Karpas-422 (cell line): ENCODE measurements at regions not wholly inside any gene's neighbourhood (a gene's known extent, or its start where the extent isn't known, plus 50 kb on each side); places are given as distances from the start of the nearest gene placed in this dataset.

Source experiments
- DNase-seq: peaks from one replicate; pipeline ENCODE4 v3.0.0-alpha.2; 2015
- H2AFZ ChIP-seq: fragments of 200-600 bp; sonication (generic); 2 replicates; pipeline ENCODE4 v1.6.1; 2014; ENCODE audit warnings: antibody characterized with exemption, low read length, mixed read lengths
- H3K27ac ChIP-seq: fragments of 200-600 bp; sonication (generic); 2 replicates; pipeline ENCODE4 v1.5.1; 2014; ENCODE audit warnings: mild to moderate bottlenecking, low read length, moderate library complexity
- H3K27me3 ChIP-seq: fragments of 200-600 bp; sonication (generic); 2 replicates; pipeline ENCODE4 v1.6.1; 2014; ENCODE audit warnings: low read length, mixed read lengths
- H3K36me3 ChIP-seq: fragments of 200-600 bp; sonication (generic); 2 replicates; pipeline ENCODE4 v1.6.1; 2014; ENCODE audit warnings: low read length, mixed read lengths; ENCODE audit not compliant: insufficient read depth
- H3K4me1 ChIP-seq: fragments of 200-600 bp; sonication (generic); 2 replicates; pipeline ENCODE4 v1.6.1; 2014; ENCODE audit warnings: mild to moderate bottlenecking, low read length, mixed read lengths
- H3K4me2 ChIP-seq: fragments of 200-600 bp; sonication (generic); 2 replicates; pipeline ENCODE4 v1.6.1; 2014; ENCODE audit warnings: low read length, low read depth, mild to moderate bottlenecking; ENCODE audit not compliant: poor library complexity, severe bottlenecking
- H3K4me3 ChIP-seq: fragments of 200-600 bp; sonication (generic); 2 replicates; pipeline ENCODE4 v1.5.1; 2014; ENCODE audit warnings: mild to moderate bottlenecking, antibody characterized with exemption, low read length, mixed read lengths
- H3K79me2 ChIP-seq: fragments of 200-600 bp; sonication (generic); 2 replicates; pipeline ENCODE4 v1.6.1; 2014; ENCODE audit warnings: mild to moderate bottlenecking, low read length, mixed read lengths
- H3K9ac ChIP-seq: fragments of 200-600 bp; sonication (generic); 2 replicates; pipeline ENCODE4 v1.6.0; 2014; ENCODE audit warnings: low read length
- H3K9me2 ChIP-seq: fragments of 200-600 bp; sonication (generic), shearing (Covaris generic); replicated peaks from 2 replicates; pipeline ENCODE4 v1.6.0; 2014; ENCODE audit warnings: mild to moderate bottlenecking, low read length, moderate library complexity; ENCODE audit not compliant: insufficient read depth
- H3K9me3 ChIP-seq: fragments of 300-700, 200-600 bp; sonication (generic); 2 replicates; pipeline ENCODE4 v1.6.1; 2014; ENCODE audit warnings: low read length, mixed read lengths
- H4K20me1 ChIP-seq: fragments of 200-600 bp; sonication (generic); 2 replicates; pipeline ENCODE4 v1.6.1; 2014; ENCODE audit warnings: mild to moderate bottlenecking, antibody characterized with exemption, low read length, low read depth; ENCODE audit not compliant: insufficient read depth

DNA sequence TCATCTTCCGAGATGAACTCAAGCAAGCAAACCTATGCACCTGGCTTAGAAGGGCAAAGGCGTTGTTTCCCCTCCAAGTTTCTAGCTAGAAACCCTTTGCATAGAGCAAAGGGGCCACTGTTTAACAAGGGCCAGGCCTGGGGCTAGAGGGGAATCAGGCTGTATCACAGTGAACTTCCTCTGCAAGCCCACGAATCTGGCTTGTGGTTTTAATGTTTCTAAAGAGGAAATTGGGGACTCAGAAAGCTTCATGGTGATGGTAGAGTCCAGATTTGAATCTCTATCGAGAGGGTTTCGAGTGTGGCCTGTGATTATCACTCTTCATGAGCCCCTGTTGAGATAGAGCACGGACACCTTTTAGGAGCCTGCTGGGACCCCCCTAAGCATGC, 189.9 kb downstream of the VRK1 start:
- H3K27me3 ChIP-seq = no peaks in the 10 kb centered on the region
- no peaks in the 10 kb centered on the region; the same call in 1 of the 2 replicates for H3K9me3 ChIP-seq
- H3K4me1 ChIP-seq = peaks cover 78% of the 10 kb centered on the region
- no peaks in the 10 kb centered on the region for H4K20me1 ChIP-seq
- peak; percentile 98 for DNase-seq
- H3K9me2 ChIP-seq = no peaks in the 10 kb centered on the region
- no peaks in the 10 kb centered on the region for H3K79me2 ChIP-seq
- no peaks in the 10 kb centered on the region; the same call in 1 of the 2 replicates for H3K36me3 ChIP-seq
- peak overlapping the region; percentile 98 for H3K27ac ChIP-seq
- peak overlapping the region; percentile 77 for H3K4me2 ChIP-seq
- H3K9ac ChIP-seq = peak overlapping the region; percentile 74
- peak overlapping the region; percentile 58 for H3K4me3 ChIP-seq
- 0 out of 2 replicates have a peak overlapping the region, but pooled peaks have one; percentile 3 for H2AFZ ChIP-seq

DNA sequence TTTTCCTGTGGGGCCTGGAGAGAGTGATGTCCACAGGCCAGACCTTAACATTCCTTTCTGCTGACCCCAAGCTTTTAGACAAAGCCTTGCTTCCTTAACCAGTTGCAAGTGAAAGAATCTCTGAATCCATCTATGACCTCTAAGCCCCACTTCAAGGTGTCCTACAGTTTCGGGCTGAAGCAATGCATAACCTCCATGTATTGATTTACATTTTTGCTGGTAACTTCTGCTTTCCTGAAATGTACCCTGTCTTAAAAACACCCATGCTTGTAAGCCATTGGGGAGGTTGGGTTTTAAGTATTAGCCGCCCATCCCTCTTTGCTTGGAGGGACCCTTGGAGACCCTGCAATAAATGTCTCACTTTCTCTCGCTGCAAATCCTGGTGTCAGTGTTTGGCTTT, 190.6 kb downstream of the VRK1 start:
- DNase-seq = peak; percentile 91
- Histone ChIP-seq H3K27me3 (no peaks in the 10 kb centered on the region), H3K9me3 (no peaks in the 10 kb centered on the region; the same call in 1 of the 2 replicates), H3K27ac (peak overlapping the region; percentile 98), H3K9ac (peak overlapping the region; percentile 74), H3K4me3 (peak overlapping the region; percentile 58), H3K36me3 (no peaks in the 10 kb centered on the region; the same call in 1 of the 2 replicates), H3K79me2 (no peaks in the 10 kb centered on the region), H4K20me1 (no peaks in the 10 kb centered on the region), H2AFZ (no peak overlapping the region), H3K4me1 (peaks cover 74% of the 10 kb centered on the region), H3K9me2 (no peaks in the 10 kb centered on the region), H3K4me2 (peak overlapping the region; percentile 77)

DNA sequence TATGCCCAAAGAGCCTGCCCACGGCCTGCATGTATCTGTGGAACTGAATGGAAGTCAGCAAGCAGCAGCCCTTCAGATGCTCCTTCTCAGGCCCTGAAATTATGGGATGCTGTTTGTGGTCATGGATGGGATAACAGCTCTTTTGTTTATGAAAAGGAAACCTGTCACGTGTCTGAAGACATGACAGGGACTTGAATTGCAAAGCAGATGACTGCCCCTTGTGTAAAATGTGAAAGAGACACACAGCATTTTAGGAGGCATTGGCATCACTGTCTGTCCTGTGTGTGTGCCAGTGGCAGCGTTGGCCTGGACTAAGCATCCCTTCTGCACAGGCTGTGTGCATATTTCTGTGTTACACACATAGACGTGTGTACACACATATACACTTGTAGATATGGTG, 192.1 kb downstream of the VRK1 start:
- DNase-seq = peak; percentile 78
- no peaks in the 10 kb centered on the region for H3K9me2 ChIP-seq
- no peaks in the 10 kb centered on the region; the same call in 1 of the 2 replicates for H3K36me3 ChIP-seq
- H3K79me2 ChIP-seq = no peaks in the 10 kb centered on the region
- peaks cover 79% of the 10 kb centered on the region for H3K4me1 ChIP-seq
- H3K9ac ChIP-seq = peak overlapping the region; percentile 74
- H4K20me1 ChIP-seq = no peaks in the 10 kb centered on the region
- no peaks in the 10 kb centered on the region for H3K27me3 ChIP-seq
- H3K9me3 ChIP-seq = no peaks in the 10 kb centered on the region; the same call in 1 of the 2 replicates
- H3K4me3 ChIP-seq = peak overlapping the region; percentile 58
- peak overlapping the region; percentile 77 for H3K4me2 ChIP-seq
- peak overlapping the region; percentile 5; the same call in 1 of the 2 replicates for H2AFZ ChIP-seq
- H3K27ac ChIP-seq = peak overlapping the region; percentile 98

DNA sequence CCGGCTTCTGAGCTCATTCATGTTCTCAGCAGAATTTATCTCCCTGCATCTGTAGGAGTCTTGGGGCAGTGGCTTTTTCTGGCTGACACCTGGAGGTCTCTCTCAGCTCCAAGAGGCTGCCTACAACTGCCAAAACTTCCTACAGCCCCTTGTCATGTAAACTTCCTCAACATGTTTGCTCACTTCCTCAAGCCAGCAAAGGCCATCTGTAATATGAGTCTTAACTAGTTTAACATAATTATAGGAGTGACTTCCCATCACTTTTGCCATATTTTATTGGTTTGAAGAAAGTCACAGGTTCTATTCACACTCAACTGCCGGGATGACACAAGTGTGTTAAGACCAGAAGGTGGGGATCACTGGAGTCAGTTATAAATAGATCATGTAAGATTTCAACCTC, 194.0 kb downstream of the VRK1 start:
- no peaks in the 10 kb centered on the region for H3K9me2 ChIP-seq
- no peaks in the 10 kb centered on the region; the same call in 1 of the 2 replicates for H3K9me3 ChIP-seq
- no peak overlapping the region for H2AFZ ChIP-seq
- H3K4me2 ChIP-seq = no peak overlapping the region
- no peaks in the 10 kb centered on the region for H3K79me2 ChIP-seq
- peaks cover 62% of the 10 kb centered on the region for H3K4me1 ChIP-seq
- no peaks in the 10 kb centered on the region for H3K27me3 ChIP-seq
- H3K4me3 ChIP-seq = no peak overlapping the region
- H3K27ac ChIP-seq = no peak overlapping the region
- no peaks in the 10 kb centered on the region for H4K20me1 ChIP-seq
- H3K36me3 ChIP-seq = no peaks in the 10 kb centered on the region; the same call in 1 of the 2 replicates
- H3K9ac ChIP-seq = no peak overlapping the region
- peak; percentile 63 for DNase-seq

GRCh38 chr14:96994999-96995398, 197.8 kb downstream of the VRK1 start:
- DNase-seq = no peak
- Histone ChIP-seq H3K79me2 (no peaks in the 10 kb centered on the region), H3K9me2 (no peaks in the 10 kb centered on the region), H3K9ac (no peak overlapping the region), H2AFZ (no peak overlapping the region), H3K27me3 (no peaks in the 10 kb centered on the region), H3K36me3 (no peaks in the 10 kb centered on the region; the same call in 1 of the 2 replicates), H3K9me3 (no peaks in the 10 kb centered on the region; the same call in 1 of the 2 replicates), H3K4me1 (peaks cover 39% of the 10 kb centered on the region), H3K4me3 (no peak overlapping the region), H3K4me2 (no peak overlapping the region), H4K20me1 (no peaks in the 10 kb centered on the region), H3K27ac (no peak overlapping the region)

DNA sequence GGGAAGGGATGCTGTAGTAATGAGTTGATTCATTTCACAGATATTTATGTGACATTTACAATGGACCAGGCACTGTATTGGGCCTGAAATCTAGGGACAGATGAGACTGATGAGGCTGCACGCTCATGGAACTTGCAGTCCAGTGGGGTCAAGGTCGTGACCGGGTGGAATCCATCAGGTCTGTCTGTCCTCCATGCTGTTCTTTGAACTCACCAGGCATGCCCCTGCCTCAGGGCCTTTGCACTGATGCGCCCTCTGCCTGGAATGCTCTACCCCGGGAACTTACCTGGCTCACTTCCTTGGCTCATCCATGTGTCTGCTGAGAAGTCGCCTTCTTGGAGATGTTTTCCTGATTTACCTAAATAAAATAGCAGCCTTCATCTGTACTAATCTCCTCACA, 200.1 kb downstream of the VRK1 start:
- H2AFZ ChIP-seq = no peak overlapping the region

DNA sequence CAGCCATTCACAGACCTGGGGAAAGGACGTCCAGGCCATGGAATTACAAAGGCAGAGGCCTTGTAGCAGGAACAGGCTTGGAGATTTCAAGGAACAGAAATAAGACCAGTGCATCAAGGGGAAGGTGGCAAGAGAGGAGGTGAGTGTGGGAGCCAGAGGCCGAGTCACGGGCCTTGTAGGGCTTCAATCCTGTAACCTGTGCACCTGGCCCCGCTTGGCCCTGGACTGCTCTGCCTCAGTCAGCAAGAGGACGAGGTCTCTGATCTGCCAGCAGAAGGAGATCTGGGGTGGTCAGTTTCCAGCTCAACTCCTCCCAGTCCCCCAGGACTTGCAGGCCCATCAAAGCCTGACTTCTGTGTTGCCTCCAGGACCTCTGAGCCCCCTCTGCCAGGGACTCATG, 200.8 kb downstream of the VRK1 start:
- H3K36me3 ChIP-seq = no peaks in the 10 kb centered on the region
- no peaks in the 10 kb centered on the region; the same call in 1 of the 2 replicates for H3K9me3 ChIP-seq
- H3K27me3 ChIP-seq = no peaks in the 10 kb centered on the region
- H3K9ac ChIP-seq = no peak overlapping the region
- no peak overlapping the region for H3K4me2 ChIP-seq
- H2AFZ ChIP-seq = no peak overlapping the region
- peaks cover 4% of the 10 kb centered on the region; the same call in 1 of the 2 replicates for H3K9me2 ChIP-seq
- H3K4me1 ChIP-seq = peaks cover 26% of the 10 kb centered on the region
- no peak for DNase-seq
- H4K20me1 ChIP-seq = no peaks in the 10 kb centered on the region
- no peak overlapping the region for H3K27ac ChIP-seq
- H3K79me2 ChIP-seq = no peaks in the 10 kb centered on the region
- H3K4me3 ChIP-seq = no peak overlapping the region

More for the DNA sequence above, 200.1 kb downstream of the VRK1 start:
- no peaks in the 10 kb centered on the region; the same call in 1 of the 2 replicates for H3K9me3 ChIP-seq
- no peak overlapping the region for H3K4me3 ChIP-seq
- H3K4me2 ChIP-seq = no peak overlapping the region
- H4K20me1 ChIP-seq = no peaks in the 10 kb centered on the region
- no peaks in the 10 kb centered on the region for H3K27me3 ChIP-seq
- H3K9ac ChIP-seq = no peak overlapping the region
- no peaks in the 10 kb centered on the region for H3K79me2 ChIP-seq
- no peaks in the 10 kb centered on the region for H3K36me3 ChIP-seq
- no peak for DNase-seq
- no peak overlapping the region for H3K27ac ChIP-seq
- H3K9me2 ChIP-seq = no peaks in the 10 kb centered on the region
- peaks cover 26% of the 10 kb centered on the region for H3K4me1 ChIP-seq

DNA sequence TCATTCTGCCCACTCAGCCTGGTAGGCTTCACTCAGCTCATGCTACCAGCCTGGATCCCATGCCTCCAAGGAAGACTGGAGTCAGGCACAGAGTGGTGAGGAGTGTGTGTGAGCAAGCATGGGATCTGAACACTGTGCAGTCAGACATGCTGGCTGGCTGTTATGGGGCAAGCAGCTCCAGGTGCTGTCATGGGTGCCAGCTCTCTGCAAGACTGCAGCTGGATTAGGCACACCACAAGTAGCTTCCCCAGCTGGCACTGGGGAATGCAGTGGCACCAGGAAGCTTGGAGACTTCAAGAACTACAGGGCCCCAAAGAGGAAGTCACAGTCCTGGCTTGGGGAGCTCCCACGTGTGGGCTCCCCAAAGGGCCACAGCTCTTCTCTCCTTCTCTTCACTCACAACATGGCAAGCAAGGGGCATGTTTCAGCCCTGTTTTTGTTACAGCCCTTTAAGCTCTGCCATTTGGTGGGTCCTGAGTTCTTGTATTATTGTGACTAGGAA, 202.5 kb downstream of the VRK1 start:
- Histone ChIP-seq H3K9me3 (no peaks in the 10 kb centered on the region; the same call in 1 of the 2 replicates), H3K27me3 (no peaks in the 10 kb centered on the region), H4K20me1 (no peaks in the 10 kb centered on the region), H2AFZ (no peak overlapping the region), H3K4me2 (no peak overlapping the region), H3K27ac (no peak overlapping the region), H3K4me3 (no peak overlapping the region), H3K4me1 (peaks cover 19% of the 10 kb centered on the region), H3K36me3 (no peaks in the 10 kb centered on the region), H3K79me2 (no peaks in the 10 kb centered on the region), H3K9ac (no peak overlapping the region), H3K9me2 (peaks cover 4% of the 10 kb centered on the region; the same call in 1 of the 2 replicates)
- DNase-seq = peak; percentile 70
